Adrenal gland (tissue), 5 donors: ENCODE measurements at regions not wholly inside any gene's neighbourhood (a gene's known extent, or its start where the extent isn't known, plus 50 kb on each side); places are given as distances from the start of the nearest gene placed in this dataset.

Experiments used
- POLR2A ChIP-seq, 2 donors: fragments of 450-650 bp; IDR thresholded peaks; one replicate each; pipeline ENCODE4 v1.6.1; 2017; ENCODE audit warnings: antibody characterized with exemption in 2 of 2, mild to moderate bottlenecking in 2 of 2, moderate library complexity in 1 of 2
- TF ChIP-seq, protein P1 (sequence below), 6 experiments: fragments of 450-650 bp in 4 of 6; fragments of 200-600 bp in 2 of 6; sonication (generic) in 1 of 6; IDR thresholded peaks; 1 replicate in 5 of 6; 2 replicates in 1 of 6; pipeline versions ENCODE4 v1.5.1 to v1.8.0; 2016 to 2021; ENCODE audit warnings: antibody characterized with exemption in 6 of 6, mild to moderate bottlenecking in 2 of 6, moderate library complexity in 1 of 6
- donor health status: DM: no; HTN: no; CAD: no.

DNA sequence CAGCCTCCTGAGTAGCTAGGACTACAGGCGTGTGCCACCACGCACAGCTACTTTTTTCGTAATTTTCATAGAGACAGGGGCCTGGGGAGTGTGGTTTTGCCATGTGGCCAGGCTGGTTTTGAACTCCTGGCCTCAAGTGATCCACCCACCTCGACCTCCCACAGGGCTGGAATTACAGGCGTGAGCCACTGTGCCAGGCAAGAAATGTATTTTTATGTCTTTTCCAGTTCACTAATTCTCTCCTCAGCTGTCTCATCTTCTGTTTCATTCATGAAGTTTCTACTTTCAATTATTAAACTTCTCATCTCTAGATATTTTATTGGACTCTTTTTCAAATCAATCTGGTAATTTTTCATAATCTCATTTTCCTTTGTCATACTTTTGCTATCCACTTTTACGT lies 72.1 kb upstream of the DISP3 start:
- TF ChIP-seq, protein P1, sequence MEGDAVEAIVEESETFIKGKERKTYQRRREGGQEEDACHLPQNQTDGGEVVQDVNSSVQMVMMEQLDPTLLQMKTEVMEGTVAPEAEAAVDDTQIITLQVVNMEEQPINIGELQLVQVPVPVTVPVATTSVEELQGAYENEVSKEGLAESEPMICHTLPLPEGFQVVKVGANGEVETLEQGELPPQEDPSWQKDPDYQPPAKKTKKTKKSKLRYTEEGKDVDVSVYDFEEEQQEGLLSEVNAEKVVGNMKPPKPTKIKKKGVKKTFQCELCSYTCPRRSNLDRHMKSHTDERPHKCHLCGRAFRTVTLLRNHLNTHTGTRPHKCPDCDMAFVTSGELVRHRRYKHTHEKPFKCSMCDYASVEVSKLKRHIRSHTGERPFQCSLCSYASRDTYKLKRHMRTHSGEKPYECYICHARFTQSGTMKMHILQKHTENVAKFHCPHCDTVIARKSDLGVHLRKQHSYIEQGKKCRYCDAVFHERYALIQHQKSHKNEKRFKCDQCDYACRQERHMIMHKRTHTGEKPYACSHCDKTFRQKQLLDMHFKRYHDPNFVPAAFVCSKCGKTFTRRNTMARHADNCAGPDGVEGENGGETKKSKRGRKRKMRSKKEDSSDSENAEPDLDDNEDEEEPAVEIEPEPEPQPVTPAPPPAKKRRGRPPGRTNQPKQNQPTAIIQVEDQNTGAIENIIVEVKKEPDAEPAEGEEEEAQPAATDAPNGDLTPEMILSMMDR (IDR thresholded peaks at IDR 0.05): no peak
- TF ChIP-seq POLR2A (IDR thresholded peaks at IDR 0.05): no peak
